HG03432 (cell line): ENCODE measurements at regions not wholly inside any gene's neighbourhood (a gene's known extent, or its start where the extent isn't known, plus 50 kb on each side); places are given as distances from the start of the nearest gene placed in this dataset.

Experiments used
- ATAC-seq: cut with Tn5 transposase; IDR thresholded peaks from one replicate; pipeline ENCODE4 v1.9.1; 2021; ENCODE audit warnings: mild to moderate bottlenecking, moderate library complexity; ENCODE audit not compliant: unreplicated experiment

DNA sequence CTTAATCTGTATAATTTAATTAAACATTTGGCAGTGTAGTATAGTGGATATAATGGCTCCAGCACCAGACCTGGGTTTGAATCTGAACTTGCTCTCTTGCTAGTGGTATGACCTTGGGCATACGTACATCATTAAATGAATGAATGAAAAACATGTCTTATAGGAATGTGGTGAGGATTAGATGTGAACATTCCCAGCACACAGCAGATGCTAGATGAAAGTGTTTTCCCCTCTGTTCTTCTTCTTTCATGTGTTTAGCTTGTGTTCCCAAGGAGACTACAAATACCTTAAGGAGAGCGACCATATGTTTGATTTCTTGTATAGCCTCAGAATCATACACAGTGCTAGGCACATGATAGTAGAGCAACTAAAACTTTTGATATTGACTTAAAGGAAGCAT is 56.5 kb downstream of the CT47B1 start:
- no peak for ATAC-seq

DNA sequence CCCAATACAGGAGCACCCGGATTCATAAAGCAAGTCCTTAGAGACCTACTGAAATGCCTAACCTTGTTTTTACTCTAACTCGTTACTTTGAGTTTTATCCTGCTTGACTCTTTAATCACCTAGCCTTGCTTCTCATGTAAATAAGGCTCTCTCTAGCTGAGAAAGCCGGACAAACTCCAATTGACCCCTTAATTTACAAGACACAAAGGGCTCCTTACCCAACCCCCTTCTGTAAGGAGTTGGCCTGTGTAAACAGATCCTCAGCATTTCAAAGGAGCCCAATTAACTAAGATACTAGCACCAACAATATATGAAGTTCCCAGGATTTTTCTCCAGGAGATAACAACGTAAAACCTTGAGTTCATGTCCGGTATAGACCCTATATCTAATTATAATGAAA is 61.7 kb downstream of the CT47B1 start:
- ATAC-seq, result no peak

DNA sequence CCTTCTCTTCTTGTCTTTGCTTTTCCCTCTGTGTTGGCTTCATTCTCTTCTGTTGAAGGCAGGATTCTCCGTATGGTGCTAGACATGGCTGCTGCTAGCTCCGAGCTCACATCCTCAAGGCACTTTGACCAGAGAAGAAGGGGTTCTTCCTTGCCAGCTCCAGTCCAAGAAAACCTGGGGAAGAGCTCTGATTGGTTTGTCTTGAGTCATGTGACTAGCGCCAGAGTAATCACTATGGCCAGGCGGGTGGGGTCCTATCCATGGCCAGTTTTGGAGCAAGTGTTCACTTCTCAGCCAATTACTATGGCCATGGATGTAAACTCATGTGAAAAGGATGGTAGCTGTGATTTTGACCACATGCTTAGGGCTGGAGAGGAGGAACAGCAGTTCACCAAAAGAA is 74.2 kb downstream of the CT47B1 start:
- ATAC-seq, result no peak

DNA sequence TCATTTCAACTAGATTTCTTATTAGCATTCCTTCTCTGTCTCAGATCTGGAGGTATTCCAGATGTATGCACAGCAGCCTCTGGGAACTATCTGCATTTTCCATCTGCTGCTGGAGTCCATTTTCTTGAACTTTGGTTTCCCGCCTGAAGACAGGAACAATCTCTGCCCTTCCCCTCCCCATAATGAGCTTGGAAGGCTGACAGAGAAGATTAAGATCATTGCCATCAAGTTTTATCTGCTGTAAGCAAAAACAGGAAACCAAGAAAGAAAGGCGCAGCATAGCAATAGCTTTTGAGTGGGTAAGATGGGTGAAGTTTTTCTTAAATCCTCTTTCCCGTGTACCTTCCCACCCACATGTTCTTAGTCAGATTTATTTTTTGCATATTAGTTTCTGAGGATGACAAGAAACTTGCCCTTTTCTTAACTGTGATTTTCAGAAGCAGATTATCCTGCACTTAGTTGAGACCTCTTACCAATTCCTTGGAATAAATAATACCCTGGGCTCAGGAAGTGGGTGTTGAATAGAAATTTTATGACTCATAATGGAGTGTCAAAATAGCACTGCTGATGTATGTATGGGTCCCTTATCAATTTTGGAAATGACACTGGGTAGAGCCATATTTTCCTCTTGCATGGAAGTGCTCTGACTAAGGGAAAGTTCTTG is 78.3 kb downstream of the CT47B1 start:
- no peak for ATAC-seq

DNA sequence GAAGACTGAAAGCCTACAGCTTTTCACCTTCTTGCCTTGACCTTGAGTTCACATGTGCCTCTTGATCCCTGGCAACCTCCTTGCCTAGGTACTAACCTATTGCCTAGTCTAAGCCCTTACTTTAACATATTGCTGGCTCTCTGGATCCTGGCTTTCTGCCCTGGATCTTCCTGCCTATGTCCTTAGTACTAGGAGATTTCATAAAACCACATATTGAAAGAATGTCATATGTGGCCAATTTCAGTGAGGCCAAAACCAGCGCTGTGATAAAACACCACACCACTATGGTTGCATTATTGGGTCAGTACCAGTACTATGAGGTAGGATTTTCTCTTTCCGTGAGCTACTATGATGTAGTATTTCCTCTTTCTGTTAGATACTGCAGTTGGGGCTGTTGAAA is 80.4 kb downstream of the CT47B1 start:
- ATAC-seq, result no peak

DNA sequence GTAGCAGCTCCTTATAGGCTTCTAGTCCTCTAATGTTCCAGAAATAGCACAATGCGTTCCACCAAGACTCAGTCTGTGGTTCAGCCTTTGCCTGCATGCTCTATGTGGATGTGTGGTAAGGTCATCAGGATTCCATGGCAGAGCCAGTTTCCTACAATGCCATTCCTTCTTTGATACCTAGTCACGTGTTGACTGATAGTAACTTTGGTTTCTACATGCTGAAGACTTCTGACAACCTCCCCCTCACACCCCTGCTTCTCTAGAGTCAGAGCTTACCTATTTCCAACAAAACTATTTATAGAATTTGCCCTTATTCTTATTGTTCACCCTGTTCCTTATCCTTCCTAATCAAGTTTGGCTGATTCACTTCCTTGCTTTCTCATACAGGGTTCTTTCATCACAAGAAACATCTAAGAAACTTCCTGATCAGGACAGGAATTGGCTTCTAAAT is 81.1 kb downstream of the CT47B1 start:
- no peak for ATAC-seq

DNA sequence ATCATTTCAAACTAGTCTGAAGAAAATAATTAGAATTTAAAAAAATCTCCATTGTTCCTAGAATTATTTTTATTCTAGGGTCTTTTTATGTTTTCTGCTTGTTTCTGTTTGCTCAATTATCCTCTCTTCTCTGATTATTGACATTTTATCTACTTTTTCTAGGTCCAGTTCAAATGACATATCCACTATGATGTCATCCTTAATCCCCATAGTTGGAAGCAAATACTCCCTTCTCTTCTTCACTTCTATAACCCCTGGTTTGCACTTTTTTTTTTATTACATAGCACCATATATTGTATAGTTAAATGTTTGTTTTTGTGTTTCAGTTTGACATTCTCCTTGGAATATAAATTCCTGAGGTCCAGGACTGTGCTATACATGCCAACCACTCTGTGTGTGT is 82.6 kb downstream of the CT47B1 start:
- ATAC-seq, result no peak

DNA sequence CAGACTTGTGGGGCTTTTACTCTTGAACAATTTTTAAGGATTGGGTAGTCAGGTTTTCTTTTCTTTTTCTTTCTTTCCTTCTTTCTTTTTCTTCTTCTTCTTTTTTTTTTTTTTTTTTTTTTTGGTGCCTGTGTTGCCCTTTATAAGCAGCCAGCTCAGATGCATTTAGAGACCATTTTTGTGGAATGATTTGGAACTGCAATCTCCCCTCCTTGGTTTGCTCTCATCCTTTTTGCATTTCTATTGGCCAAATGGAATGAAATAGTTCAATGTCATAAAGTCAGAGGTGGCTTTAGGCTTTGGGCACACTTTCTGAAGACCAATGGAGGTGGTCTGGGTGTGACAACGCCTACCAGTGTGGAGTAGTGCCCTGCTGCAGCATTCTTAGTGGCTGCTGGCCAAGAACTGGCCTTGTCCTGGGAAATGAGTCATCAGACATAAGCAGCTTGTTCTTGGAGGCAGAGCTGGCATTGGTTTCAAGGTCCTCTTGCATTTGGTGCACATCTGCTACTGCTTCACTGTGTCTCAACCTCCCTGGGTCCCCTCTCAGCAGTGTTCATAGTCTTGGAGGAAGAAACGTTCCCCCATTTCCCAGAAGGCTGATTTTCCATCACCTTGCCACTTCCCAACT is 84.5 kb downstream of the CT47B1 start:
- no peak for ATAC-seq

DNA sequence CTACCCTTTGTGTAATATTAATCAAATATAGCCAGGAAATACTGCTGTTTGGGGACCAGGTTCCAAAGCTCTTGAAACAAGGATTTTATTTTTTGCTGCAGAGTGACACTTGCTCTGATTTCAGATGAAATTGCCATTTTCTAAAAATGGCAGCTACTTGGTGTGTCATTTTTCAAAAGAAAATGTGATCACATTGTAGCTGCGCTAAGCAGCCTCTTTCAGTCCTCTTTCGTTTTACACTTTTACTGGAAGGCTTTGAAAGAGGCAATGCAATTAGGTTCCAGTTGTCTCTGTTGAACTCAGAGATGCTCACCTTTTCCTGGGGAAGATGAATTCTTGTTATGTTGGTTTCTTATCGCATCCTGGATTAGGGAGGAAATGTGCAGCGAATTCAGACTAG is 85.1 kb downstream of the CT47B1 start:
- ATAC-seq, result peak; percentile 6

DNA sequence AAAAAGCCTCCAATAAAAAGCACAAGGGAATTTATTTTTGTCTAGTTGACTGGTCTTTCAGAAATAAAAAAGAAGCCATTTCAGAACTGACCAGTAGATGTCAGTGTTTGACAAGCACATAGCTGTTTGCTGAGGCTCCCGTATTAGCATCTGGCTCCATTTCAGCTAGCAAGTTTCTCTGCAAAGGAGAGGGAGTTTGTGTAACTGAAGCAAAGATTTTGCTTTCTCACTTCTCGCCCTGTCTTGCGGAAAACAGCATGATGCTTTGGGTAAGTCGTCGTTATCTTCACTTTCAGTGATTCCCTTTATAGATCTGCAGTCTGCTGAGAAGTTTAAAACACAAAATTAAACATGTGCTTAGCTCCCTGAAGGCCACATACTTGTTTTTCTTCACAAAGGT is 85.5 kb downstream of the CT47B1 start:
- peak; percentile 80 for ATAC-seq

DNA sequence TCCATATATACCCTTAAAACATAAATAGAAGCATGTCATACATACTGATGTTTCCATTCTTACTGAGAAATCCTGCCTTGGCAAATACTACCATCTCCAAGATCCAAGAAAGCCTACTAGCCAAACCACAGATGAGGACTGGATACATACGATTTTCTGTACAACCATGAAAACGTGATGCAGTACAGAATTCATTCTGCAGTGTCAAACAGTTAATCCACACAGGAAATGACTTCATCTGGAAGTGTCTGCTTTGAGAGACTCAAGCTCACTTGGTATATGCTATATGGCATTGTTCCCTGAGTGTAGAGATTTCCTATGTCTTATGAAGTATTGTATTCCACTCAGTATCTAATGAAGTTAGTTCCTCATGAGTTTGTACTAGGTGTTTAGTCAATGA is 94.3 kb downstream of the CT47B1 start:
- no peak for ATAC-seq

DNA sequence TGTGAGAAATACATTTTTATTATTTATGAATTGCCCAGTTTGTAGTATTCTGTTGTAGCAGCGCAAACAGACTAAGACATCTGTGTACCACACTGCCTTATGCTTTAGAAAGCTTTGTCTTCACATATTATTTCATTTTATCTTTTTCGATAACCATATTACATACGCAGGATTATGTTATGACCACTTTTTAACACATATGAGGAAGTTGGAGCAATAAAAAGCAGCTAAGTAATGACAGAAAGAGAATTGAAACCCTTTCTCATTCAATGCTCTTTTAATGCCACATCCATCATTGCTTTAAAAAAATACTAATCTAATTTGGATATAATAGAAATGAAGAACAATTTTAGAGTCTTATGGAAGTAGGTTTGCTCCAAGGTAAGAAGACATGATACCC is 99.7 kb downstream of the CT47B1 start:
- ATAC-seq, result no peak

DNA sequence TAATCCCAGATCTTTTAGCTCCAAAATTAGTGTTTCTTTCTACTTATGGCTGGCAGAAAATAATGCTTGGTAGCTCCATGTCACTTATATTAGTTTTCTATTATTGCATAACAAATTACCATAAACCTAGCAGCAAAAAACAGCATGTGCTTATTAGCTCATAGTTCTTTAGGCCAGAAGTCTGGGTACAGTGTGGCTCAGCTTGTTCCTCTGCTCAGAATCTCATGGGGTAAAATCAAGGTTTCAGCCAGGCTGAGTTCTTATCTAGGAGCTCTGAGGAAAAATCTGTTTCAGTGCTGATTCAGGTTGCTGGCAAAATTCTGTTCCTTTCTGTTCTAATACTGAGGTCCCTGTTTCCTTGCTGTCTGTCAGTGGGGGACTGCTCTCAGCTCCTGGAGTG is 101.1 kb downstream of the CT47B1 start:
- no peak for ATAC-seq

DNA sequence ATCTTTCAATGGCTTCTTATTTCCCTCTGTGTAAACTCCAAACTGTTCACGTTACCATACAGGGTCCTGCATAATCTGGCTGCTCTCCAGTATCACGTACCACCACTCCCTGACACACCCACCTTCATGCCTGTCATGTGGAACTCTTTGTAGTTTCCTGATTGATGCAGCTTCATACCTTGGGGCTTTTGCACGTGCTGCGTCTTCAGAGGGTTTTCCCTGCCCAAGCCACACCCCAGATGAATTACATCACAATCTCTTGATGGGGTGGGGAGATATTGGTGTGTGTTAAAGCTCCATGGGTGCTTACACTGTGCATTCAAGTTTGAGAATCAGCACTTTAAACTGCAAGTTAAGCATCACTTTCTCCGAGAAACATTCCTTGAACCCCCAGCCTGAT is 101.9 kb downstream of the CT47B1 start:
- ATAC-seq, result no peak

DNA sequence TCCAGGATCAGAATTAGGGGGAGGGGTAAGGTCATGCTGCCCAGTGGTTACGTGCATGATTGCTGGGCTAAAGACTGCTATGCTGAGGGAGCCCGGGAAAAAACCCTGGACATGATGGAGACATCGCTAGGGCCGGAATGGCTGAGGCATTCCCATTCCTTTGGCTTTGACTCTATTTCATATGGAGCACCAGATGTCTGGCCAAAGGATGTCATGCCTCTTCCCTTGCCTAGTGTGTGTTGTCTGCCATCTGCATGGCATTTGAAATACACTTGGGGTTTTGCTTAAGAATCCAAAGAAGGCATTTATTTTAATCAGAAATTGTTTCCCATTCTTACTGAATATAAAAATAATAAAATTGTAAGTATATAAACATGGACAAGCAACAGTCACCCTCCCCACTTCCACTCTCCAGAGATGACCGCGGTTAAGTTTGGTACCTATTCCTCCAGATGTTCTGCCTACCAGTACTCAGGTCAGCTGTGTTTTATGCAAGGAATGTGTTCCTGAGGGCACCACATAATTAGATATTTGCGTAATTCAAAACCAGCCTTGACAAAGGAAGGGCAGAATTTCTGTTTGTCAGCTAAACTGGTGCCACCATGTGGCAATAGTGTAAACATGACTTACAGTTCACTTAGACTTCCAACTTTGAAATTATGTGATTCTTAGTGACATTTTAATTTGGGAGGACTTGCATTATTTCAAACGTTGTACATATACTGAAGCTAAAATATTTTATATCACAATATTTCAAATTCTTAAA is 105.9 kb downstream of the CT47B1 start:
- ATAC-seq, result no peak

DNA sequence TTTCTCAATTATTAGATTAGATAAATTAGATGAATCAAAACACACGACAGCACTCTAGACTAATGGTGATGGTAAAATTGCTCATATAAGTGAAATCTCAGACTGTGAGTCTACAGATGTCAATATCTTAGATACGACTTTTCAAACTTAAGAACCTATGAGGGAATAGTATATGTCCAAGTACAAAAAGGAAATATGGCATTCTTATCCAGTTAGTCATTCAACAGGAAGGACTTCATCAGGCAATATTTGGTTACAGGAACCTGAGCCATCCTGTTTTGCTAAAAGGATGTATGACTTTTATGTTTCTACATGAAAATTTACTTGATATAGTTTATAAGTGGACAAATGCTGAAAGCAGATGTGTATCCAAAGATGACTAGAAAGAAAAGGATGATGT is 107.0 kb downstream of the CT47B1 start:
- no peak for ATAC-seq

DNA sequence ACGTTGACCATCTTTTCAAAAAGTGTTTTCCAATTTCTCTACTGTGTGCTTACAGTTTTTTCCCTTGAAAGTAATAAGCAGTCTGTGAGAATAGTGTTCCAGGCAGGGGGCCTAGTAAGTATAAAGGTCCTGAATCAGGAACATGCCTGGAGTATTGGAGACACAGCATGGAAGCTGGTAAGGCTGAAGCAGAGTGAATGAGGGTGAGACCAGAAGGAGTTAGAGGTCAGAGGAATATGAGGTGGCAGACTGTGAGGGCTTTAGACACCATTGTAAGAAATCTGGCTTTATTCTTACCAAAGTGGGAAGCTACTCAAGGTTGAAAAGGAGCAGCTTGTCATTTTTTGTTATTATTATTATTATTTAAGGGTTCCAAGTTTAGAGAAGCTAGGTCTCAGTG is 107.4 kb downstream of the CT47B1 start:
- no peak for ATAC-seq

DNA sequence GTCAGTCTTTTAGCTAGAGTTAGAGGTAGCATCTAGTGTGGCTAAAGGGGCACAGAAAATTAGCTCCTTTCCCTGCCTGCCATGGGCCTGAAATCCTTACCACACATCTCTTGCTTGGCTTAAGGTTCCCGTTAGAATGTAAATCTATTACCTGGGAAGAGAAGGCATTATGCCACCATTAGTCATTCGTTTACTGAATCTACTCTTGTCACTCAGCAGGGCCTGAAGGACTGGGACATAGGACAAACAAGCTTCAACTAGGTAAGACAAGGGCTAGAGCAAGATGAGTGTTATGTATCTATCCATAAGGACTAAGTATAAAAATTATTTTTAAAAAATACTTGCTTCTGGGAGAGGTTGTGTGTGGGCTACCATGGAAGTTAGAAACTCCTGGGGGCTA is 112.4 kb downstream of the CT47B1 start:
- ATAC-seq, result no peak

DNA sequence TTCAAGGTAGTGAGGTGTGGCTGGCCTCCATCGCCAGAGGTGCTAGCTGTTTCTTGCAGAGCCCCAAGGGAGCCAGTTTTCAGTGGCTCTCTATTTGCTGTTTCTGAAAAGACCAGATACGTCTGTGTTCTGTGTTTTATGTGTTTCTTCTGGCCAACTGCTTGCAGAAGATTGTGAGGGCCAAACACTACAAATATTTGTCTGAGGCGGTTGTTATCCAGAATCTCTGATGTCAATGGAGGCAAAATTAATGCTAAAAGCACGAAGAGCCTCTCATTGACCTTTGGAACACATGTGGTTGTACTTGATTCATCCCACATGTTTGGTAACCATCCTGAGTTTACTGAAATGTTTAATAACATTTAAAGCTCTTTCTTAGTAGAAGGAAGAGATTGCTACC is 113.9 kb downstream of the CT47B1 start:
- ATAC-seq, result no peak

DNA sequence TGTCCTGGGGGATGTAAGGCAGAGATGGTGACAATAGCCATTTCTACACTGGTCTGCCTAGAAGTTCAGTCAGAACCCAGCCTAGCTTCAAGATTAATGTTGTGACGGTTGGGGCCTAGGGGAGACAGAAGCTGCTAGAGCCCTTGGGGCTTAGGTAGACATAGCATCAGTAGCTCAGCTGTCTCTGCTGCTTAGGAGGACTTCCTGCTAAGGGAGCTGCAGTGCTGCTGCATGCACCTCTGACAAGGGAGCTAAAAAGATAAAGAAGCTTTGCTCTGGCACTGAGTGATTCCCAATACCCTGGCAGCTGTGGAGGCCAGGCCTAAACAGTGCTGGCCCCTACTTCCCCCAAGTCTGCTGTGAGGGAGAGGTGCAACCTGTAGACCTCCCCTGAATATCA is 116.0 kb downstream of the CT47B1 start:
- ATAC-seq, result no peak

DNA sequence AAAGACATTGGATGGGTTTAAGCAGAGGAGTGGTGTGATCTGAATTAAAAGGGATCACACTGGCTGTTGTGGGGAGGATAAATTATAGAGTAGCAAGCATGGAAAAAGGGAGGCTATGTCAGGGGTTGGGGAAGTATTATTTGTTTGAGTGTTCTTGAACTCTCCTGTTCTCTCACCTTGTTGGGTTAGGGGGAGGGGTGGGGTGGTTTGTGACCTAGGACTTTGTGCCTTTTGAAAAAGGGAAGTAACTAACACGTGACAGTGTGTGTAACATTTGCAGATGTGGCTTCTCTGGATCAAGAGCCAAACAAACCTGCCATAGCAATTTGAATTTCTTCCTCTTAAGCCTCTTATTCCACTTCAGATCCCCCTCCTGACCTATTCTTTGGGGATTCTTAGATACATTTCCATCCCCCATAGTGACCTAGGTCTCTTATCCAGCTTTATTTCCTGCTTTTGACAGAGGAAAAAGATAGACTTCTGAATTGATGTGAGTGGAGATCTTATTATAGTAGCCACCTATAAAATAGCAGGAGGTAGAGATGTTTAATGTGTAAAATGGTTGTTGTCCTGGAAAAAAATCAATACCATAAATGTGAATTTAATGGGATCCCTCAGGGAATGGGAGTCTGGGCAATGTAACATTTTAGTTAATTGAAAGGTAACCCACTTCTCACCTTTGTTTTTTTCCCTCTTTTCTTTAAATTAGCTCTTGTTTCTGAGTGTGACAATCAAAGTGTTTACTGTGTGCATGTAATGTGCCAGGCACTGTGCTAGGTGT is 120.4 kb downstream of the CT47B1 start:
- ATAC-seq, result peak; percentile 66
